ENCODE measurements at regions not wholly inside any gene's neighbourhood (a gene's known extent, or its start where the extent isn't known, plus 50 kb on each side); places are given as distances from the start of the nearest gene placed in this dataset.

DNA sequence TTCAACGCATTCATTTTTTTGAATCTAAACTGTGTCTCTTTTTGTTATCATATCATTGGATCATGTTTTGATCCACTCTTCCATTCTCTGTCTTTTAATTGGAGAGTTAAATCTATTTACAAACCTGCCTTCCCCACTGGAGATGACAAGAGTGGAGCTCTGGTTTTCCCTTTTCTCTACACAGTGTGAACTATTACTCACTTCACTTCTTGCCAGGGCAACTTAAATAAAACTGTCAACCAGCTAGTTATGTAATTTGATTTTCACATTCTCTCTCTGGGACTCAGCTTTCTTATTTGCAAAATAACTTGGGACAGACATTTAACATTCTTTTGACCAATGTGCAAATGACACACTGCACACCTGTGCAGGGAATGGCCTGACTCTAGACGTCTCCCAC is 230.8 kb upstream of the CST7 start:
- peaks cover 33% of the 10 kb centered on the region for H3K27me3 ChIP-seq (ENCODE audit: control insufficient read depth, insufficient read depth, low read length)
- no peaks in the 10 kb centered on the region for H3K4me1 ChIP-seq (ENCODE audit: control insufficient read depth, insufficient read depth, low read length)
- H3K36me3 ChIP-seq (ENCODE audit: insufficient read depth, low read length): no peaks in the 10 kb centered on the region
- H3K4me3 ChIP-seq (ENCODE audit: low read length): no peak overlapping the region
- H3K4me2 ChIP-seq (ENCODE audit: low read length): no peak overlapping the region
- H3K9me3 ChIP-seq (replicated peaks; ENCODE audit: low read length): no peaks in the 10 kb centered on the region
- no peak overlapping the region for H3K9ac ChIP-seq (ENCODE audit: low read depth, low read length)

DNA sequence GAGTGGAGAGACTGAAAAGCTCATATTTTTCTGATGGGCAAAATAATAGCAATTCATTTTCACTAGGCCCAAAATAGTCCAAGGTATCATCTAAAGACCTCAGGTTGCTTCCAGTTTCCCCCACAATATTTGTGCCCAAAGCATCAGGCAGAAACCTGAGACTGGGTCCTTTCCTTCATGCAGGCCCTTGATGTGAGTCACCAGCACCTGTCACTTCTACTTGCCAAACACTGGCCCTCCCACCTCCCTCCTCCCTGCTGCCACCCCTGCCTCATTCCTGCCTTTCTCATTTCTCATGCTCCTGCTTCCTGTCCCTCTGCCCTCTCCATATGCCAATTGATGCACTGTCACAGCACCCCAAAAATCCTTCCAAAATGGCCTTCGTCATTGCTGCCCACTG is 230.4 kb upstream of the CST7 start:
- H3K9me3 ChIP-seq (replicated peaks; ENCODE audit: low read length): no peaks in the 10 kb centered on the region
- no peaks in the 10 kb centered on the region for H3K36me3 ChIP-seq (ENCODE audit: insufficient read depth, low read length)
- no peak overlapping the region for H3K9ac ChIP-seq (ENCODE audit: low read depth, low read length)
- H3K27me3 ChIP-seq (ENCODE audit: control insufficient read depth, insufficient read depth, low read length): peaks cover 36% of the 10 kb centered on the region
- H3K4me1 ChIP-seq (ENCODE audit: control insufficient read depth, insufficient read depth, low read length): no peaks in the 10 kb centered on the region
- no peak overlapping the region for H3K4me2 ChIP-seq (ENCODE audit: low read length)
- no peak overlapping the region for H3K4me3 ChIP-seq (ENCODE audit: low read length)

DNA sequence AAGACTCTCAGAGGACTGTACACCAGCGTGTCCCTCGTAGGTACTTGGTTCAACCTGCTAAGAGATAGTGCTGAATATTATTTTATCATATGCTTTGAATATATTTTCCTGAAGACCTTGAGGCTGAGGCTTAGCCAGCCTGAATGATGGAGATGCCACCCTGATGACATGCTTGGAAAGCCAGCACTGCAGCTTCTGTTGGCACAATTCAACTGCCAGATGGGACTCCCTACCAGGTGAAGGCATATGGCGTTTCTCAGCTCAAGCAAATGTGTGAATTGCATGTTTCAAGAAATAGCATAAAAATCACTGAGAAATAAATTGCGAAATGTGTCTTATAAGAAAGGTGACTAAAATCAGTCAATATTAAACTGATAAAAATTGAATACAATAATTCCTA is 228.1 kb upstream of the CST7 start:
- Histone ChIP-seq H3K4me1 (ENCODE audit: control insufficient read depth, insufficient read depth, low read length) (no peaks in the 10 kb centered on the region), H3K9me3 (replicated peaks; ENCODE audit: low read length) (no peaks in the 10 kb centered on the region), H3K4me3 (ENCODE audit: low read length) (no peak overlapping the region), H3K9ac (ENCODE audit: low read depth, low read length) (no peak overlapping the region), H3K27me3 (ENCODE audit: control insufficient read depth, insufficient read depth, low read length) (peaks cover 46% of the 10 kb centered on the region), H3K36me3 (ENCODE audit: insufficient read depth, low read length) (no peaks in the 10 kb centered on the region), H3K4me2 (ENCODE audit: low read length) (no peak overlapping the region)

DNA sequence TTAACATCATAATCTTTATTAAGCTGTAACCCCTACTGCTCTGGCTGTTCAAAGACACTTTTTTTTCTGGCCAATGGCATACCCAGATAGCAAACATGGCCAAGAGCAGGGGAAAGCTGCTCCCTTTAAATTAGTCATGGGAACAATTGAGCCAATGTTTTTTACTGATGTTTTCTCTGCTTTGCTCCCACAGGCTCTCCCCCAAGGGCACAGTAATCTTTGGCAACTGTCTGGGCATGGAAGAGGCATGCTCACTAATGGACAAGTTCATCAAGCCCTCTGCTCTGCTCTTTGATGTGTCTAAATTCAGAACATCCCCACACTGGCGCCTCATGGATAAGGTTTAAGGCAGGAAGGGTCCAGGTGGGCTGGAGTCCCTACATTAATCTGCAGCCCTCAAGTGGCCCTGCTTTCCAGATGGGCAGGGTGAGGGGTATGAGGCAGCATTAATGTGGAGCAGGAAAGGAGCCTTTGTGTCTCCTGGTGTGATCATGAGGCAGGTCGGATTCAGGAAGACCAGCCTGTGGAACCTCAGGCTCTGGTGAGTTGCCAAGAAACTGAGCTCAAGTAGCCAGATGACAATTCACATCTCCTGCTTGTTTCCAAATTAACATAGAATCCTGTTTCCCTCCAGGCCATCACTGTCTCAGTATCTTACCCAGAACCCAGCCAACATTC is 227.0 kb upstream of the CST7 start:
- Histone ChIP-seq H3K27me3 (ENCODE audit: control insufficient read depth, insufficient read depth, low read length) (peaks cover 46% of the 10 kb centered on the region), H3K9ac (ENCODE audit: low read depth, low read length) (no peak overlapping the region), H3K4me2 (ENCODE audit: low read length) (no peak overlapping the region), H3K36me3 (ENCODE audit: insufficient read depth, low read length) (no peaks in the 10 kb centered on the region), H3K4me3 (ENCODE audit: low read length) (no peak overlapping the region), H3K9me3 (replicated peaks; ENCODE audit: low read length) (no peaks in the 10 kb centered on the region), H3K4me1 (ENCODE audit: control insufficient read depth, insufficient read depth, low read length) (no peaks in the 10 kb centered on the region)

DNA sequence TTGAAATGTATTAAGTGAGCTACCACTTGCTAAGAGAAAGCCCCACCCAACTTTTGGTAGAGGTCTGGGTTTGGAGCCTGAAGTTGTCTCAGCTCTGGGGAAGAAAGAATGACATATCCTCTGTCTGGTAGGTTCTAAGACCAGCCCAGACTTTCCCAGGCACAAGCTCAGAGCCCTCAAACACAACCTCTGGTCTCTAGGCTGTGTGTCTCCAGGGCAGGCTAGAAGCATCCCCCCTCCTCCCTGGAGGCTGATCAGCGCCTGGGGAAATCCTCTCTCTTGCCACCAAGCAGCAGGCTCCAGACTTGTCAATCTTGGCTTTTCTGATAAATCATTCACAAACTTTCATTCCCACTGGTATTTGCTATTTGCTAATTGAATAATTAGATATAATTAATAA is 226.5 kb upstream of the CST7 start:
- Histone ChIP-seq H3K36me3 (ENCODE audit: insufficient read depth, low read length) (no peaks in the 10 kb centered on the region), H3K9me3 (replicated peaks; ENCODE audit: low read length) (no peaks in the 10 kb centered on the region), H3K4me2 (ENCODE audit: low read length) (no peak overlapping the region), H3K4me3 (ENCODE audit: low read length) (no peak overlapping the region), H3K9ac (ENCODE audit: low read depth, low read length) (no peak overlapping the region), H3K4me1 (ENCODE audit: control insufficient read depth, insufficient read depth, low read length) (no peaks in the 10 kb centered on the region), H3K27me3 (ENCODE audit: control insufficient read depth, insufficient read depth, low read length) (peaks cover 42% of the 10 kb centered on the region)

DNA sequence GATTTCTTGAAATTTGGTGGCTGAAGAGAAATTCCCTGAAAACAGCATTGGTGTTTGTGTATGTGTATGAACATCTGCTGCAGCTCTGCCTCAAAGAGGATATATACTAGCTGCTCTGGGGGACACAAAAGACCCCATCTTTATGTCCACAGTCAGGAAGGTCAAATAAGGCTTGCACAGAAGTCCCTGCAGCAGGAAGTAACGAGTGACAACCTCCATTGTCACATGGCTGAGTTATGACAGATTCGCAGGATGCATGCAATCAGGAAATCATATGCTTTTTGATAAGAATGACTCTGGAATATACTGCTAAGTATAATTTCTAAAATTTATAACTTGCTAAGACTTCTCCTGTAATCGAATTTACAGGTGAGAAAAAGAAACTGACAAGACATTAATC is 225.9 kb upstream of the CST7 start:
- Histone ChIP-seq H3K27me3 (ENCODE audit: control insufficient read depth, insufficient read depth, low read length) (peaks cover 39% of the 10 kb centered on the region), H3K4me1 (ENCODE audit: control insufficient read depth, insufficient read depth, low read length) (no peaks in the 10 kb centered on the region), H3K9ac (ENCODE audit: low read depth, low read length) (no peak overlapping the region), H3K9me3 (replicated peaks; ENCODE audit: low read length) (no peaks in the 10 kb centered on the region), H3K36me3 (ENCODE audit: insufficient read depth, low read length) (no peaks in the 10 kb centered on the region), H3K4me3 (ENCODE audit: low read length) (no peak overlapping the region), H3K4me2 (ENCODE audit: low read length) (no peak overlapping the region)

DNA sequence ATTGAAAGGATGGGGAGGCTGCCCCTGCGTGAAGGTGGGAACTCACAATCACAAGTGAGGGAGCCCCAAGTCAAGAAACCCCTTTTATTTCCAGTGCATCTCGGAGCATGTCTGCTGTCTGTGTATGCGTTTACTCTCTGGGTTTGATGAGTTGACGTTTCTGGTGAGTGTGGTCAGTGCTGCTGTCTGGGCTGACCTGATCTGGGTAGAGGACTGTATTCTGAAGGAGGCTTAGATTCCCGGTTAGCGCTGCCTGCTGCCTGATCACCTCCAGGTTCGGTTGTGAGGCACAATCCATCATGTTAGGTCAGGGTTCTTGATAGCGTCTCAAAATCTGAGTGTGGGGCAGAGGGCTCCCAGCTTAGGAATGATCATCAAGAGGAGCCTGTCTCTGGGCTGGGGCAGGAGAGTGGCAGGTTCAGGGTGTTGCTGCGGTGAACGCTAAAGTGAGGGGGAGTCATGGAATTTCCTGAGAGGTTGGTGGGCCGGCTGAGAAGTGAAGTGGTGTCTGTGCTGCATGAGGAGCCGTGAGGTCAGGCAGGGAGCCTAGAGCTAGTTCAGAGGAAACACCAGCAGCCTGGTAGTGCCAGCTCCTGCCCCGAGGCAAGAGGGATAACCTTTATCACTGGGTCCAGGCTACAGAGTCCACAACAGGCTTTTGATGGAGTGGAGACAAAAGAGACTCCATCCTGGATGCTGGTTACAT is 225.3 kb upstream of the CST7 start:
- Histone ChIP-seq H3K36me3 (ENCODE audit: insufficient read depth, low read length) (no peaks in the 10 kb centered on the region), H3K9ac (ENCODE audit: low read depth, low read length) (no peak overlapping the region), H3K4me3 (ENCODE audit: low read length) (no peak overlapping the region), H3K27me3 (ENCODE audit: control insufficient read depth, insufficient read depth, low read length) (peaks cover 39% of the 10 kb centered on the region), H3K4me1 (ENCODE audit: control insufficient read depth, insufficient read depth, low read length) (no peaks in the 10 kb centered on the region), H3K4me2 (ENCODE audit: low read length) (no peak overlapping the region), H3K9me3 (replicated peaks; ENCODE audit: low read length) (no peaks in the 10 kb centered on the region)

DNA sequence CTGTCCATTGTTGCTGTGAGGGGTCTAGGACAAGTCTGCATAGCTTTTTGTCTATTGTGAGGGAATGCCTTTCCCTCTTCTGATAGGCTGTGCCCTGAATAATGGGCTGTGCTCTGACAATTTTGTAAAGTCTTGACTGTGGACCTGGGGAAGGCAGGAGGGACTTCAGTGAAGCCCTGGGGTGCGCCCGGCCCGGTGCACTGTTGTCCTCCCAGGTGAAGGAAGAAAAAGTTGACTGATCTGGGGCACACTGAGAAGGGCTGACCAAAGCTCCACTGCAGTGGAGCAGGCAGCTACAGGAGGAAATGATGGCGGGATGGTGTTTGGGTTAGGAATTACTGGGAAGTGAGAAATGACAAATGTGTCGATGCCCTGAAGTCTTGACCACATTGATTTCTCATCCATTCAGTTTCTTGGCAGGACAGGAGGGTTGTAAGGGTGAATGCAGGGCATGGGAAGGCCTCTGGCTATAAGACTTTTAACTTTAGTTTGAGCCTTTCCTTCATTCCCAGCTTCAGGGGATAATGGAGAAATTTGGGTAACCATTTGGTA is 224.0 kb upstream of the CST7 start:
- Histone ChIP-seq H3K9ac (ENCODE audit: low read depth, low read length) (no peak overlapping the region), H3K27me3 (ENCODE audit: control insufficient read depth, insufficient read depth, low read length) (peaks cover 39% of the 10 kb centered on the region), H3K4me2 (ENCODE audit: low read length) (no peak overlapping the region), H3K9me3 (replicated peaks; ENCODE audit: low read length) (no peaks in the 10 kb centered on the region), H3K4me1 (ENCODE audit: control insufficient read depth, insufficient read depth, low read length) (no peaks in the 10 kb centered on the region), H3K36me3 (ENCODE audit: insufficient read depth, low read length) (no peaks in the 10 kb centered on the region), H3K4me3 (ENCODE audit: low read length) (no peak overlapping the region)

DNA sequence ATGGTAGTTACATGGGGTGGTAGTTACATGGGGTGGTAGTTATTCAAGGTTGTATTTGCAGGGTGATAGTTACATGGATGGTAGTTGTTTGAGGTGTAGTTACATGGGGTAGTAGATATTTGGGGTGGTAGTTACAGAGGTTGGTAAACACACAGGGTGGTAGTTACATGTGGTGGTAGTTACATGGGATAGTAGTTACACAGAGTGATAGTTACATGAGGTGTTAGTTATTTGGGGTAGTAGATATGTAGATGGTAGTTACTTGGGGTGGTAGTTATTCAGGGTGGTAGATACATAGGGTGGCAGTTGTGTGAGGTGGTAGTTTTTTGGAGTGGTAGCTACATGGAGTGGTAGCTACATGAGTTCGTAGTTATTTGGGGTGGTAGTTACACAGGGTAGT is 221.3 kb upstream of the CST7 start:
- H3K36me3 ChIP-seq (ENCODE audit: insufficient read depth, low read length): no peaks in the 10 kb centered on the region
- no peak overlapping the region for H3K9ac ChIP-seq (ENCODE audit: low read depth, low read length)
- H3K27me3 ChIP-seq (ENCODE audit: control insufficient read depth, insufficient read depth, low read length): peaks cover 24% of the 10 kb centered on the region
- H3K4me3 ChIP-seq (ENCODE audit: low read length): no peak overlapping the region
- no peaks in the 10 kb centered on the region for H3K4me1 ChIP-seq (ENCODE audit: control insufficient read depth, insufficient read depth, low read length)
- H3K4me2 ChIP-seq (ENCODE audit: low read length): no peak overlapping the region
- no peaks in the 10 kb centered on the region for H3K9me3 ChIP-seq (replicated peaks; ENCODE audit: low read length)

DNA sequence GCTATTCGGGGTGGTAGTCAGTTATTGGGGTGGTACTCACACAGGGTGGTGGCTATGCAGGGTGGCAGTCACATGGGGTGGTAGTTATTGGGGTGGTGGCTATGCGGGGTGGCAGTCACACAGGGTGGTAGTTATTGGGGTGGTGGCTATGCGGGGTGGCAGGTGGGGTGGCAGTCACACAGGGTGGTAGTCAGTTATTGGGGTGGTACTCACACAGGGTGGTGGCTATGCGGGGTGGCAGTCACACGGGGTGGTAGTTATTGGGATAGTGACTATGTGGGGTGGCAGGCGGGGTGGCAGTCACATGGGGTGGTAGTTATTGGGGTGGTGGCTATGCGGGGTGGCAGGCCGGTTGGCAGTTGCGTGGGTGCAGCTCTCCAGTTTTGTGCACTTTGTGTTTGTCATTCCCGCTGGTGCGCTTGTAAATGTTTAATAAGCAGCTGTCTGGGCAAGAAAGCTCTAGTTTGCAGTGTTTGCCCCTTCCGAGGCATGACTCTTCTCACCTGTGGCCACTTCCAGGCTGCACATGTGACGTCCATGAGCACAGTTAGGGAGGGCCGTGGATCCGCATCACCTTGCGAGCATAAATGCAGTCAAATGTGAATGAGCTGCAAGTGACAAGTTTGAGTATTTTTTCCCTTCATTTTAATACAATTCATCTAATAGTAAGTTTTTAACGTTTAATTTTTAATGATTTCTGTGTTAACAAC is 219.0 kb upstream of the CST7 start:
- Histone ChIP-seq H3K4me3 (ENCODE audit: low read length) (no peak overlapping the region), H3K9me3 (replicated peaks; ENCODE audit: low read length) (no peaks in the 10 kb centered on the region), H3K27me3 (ENCODE audit: control insufficient read depth, insufficient read depth, low read length) (peaks cover 5% of the 10 kb centered on the region), H3K9ac (ENCODE audit: low read depth, low read length) (no peak overlapping the region), H3K4me1 (ENCODE audit: control insufficient read depth, insufficient read depth, low read length) (no peaks in the 10 kb centered on the region), H3K4me2 (ENCODE audit: low read length) (no peak overlapping the region), H3K36me3 (ENCODE audit: insufficient read depth, low read length) (no peaks in the 10 kb centered on the region)

DNA sequence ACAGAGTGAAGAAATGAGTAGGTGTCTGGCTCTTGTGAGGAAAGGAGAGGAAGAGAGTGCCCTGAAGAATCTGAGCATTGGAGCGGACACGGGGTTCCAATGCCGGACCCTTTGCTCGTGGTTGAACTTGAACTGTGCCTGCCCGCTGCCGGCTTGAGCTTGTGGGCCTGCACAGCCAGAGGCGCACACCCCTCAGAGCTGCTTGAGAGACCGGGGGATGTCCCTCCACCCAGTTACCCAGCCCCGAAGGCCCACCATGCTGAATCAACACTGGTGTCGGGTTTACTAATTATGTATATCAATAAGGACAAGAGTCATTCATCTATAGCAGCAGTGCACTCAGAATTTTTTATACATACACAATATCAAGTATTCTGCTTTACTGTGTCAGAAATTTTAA is 218.3 kb upstream of the CST7 start:
- H3K4me2 ChIP-seq (ENCODE audit: low read length): no peak overlapping the region
- H3K27me3 ChIP-seq (ENCODE audit: control insufficient read depth, insufficient read depth, low read length): peaks cover 3% of the 10 kb centered on the region

More for the DNA sequence above, 218.3 kb upstream of the CST7 start:
- Histone ChIP-seq H3K36me3 (ENCODE audit: insufficient read depth, low read length) (no peaks in the 10 kb centered on the region), H3K4me1 (ENCODE audit: control insufficient read depth, insufficient read depth, low read length) (no peaks in the 10 kb centered on the region), H3K4me3 (ENCODE audit: low read length) (no peak overlapping the region), H3K9ac (ENCODE audit: low read depth, low read length) (no peak overlapping the region), H3K9me3 (replicated peaks; ENCODE audit: low read length) (no peaks in the 10 kb centered on the region)

Measured in skeletal muscle satellite cell (primary cell).